Peyer's patch (tissue), 4 donors: ENCODE measurements at regions not wholly inside any gene's neighbourhood (a gene's known extent, or its start where the extent isn't known, plus 50 kb on each side); places are given as distances from the start of the nearest gene placed in this dataset.

Source experiments
- DNase-seq, 3 donors: peaks; one replicate each; pipeline ENCODE4 v3.0.0-alpha.2; 2017 to 2019
- H3K27ac ChIP-seq, 4 donors: fragments of 200-600 bp; sonication (generic); one replicate each; pipeline ENCODE4 v1.5.1; 2016 to 2019
- H3K27me3 ChIP-seq, 2 donors: fragments of 200-600 bp; sonication (generic); one replicate each; pipeline ENCODE4 v1.5.1; 2019
- H3K36me3 ChIP-seq, 3 donors: fragments of 200-600 bp; sonication (generic); one replicate each; pipeline ENCODE4 v1.5.1; 2016 to 2019
- H3K4me1 ChIP-seq, 4 donors: fragments of 200-600 bp; sonication (generic); one replicate each; pipeline ENCODE4 v1.5.1; 2016 to 2019
- H3K4me3 ChIP-seq, 4 donors: fragments of 200-600 bp; sonication (generic); 1 replicate in 3 of 4; 2 replicates in 1 of 4; pipeline ENCODE4 v1.5.1; 2016 to 2019; ENCODE audit warnings: mild to moderate bottlenecking in 1 of 4
- H3K9me3 ChIP-seq, 4 donors: fragments of 200-600 bp; sonication (generic); one replicate each; pipeline ENCODE4 v1.5.1; 2016 to 2019; ENCODE audit warnings: mild to moderate bottlenecking in 1 of 4
- CTCF ChIP-seq, 6 experiments: fragments of 450-650 bp in 4 of 6; fragments of 200-600 bp in 2 of 6; sonication (generic) in 1 of 6; IDR thresholded peaks; one replicate each; pipeline ENCODE4 v1.5.1; 2017 to 2019; ENCODE audit warnings: antibody characterized with exemption in 6 of 6, mild to moderate bottlenecking in 3 of 6, moderate library complexity in 1 of 6
- POLR2A ChIP-seq, 2 donors: fragments of 450-650 bp; IDR thresholded peaks; one replicate each; pipeline ENCODE4 v1.5.1; 2017; ENCODE audit warnings: antibody characterized with exemption in 2 of 2, mild to moderate bottlenecking in 2 of 2, moderate library complexity in 2 of 2

GRCh38 chr9:20216438-20216837, 405.9 kb downstream of the MLLT3 start:
- H3K4me1 ChIP-seq, result no peaks in the 10 kb centered on the region
- H3K27ac ChIP-seq, result no peak overlapping the region
- TF ChIP-seq POLR2A (IDR thresholded peaks at IDR 0.05) (no peak), CTCF (IDR thresholded peaks at IDR 0.05) (no peak)
- H3K4me3 ChIP-seq, result no peak overlapping the region
- H3K9me3 ChIP-seq, result no peaks in the 10 kb centered on the region
- DNase-seq, result no peak
- H3K36me3 ChIP-seq, result no peaks in the 10 kb centered on the region
- no peaks in the 10 kb centered on the region for H3K27me3 ChIP-seq

- H3K4me3 ChIP-seq, result no peak overlapping the region
- H3K27ac ChIP-seq, result no peak overlapping the region
- TF ChIP-seq CTCF (IDR thresholded peaks at IDR 0.05) (no peak), POLR2A (IDR thresholded peaks at IDR 0.05) (no peak)
- H3K4me1 ChIP-seq, result no peaks in the 10 kb centered on the region
- no peak for DNase-seq
- H3K9me3 ChIP-seq, result no peaks in the 10 kb centered on the region
- no peaks in the 10 kb centered on the region for H3K27me3 ChIP-seq
- H3K36me3 ChIP-seq, result no peaks in the 10 kb centered on the region
Observed at GRCh38 chr9:20215552-20215951, 406.7 kb downstream of the MLLT3 start.

GRCh38 chr9:20212806-20213205, 409.5 kb downstream of the MLLT3 start:
- H3K36me3 ChIP-seq, result no peaks in the 10 kb centered on the region
- H3K27ac ChIP-seq, result no peak overlapping the region
- H3K4me3 ChIP-seq, result no peak overlapping the region
- H3K27me3 ChIP-seq, result no peaks in the 10 kb centered on the region
- no peaks in the 10 kb centered on the region for H3K9me3 ChIP-seq
- no peaks in the 10 kb centered on the region for H3K4me1 ChIP-seq
- TF ChIP-seq CTCF (IDR thresholded peaks at IDR 0.05) (no peak), POLR2A (IDR thresholded peaks at IDR 0.05) (no peak)
- no peak for DNase-seq

GRCh38 chr9:20209391-20210340, 412.6 kb downstream of the MLLT3 start:
- no peaks in the 10 kb centered on the region for H3K9me3 ChIP-seq
- no peaks in the 10 kb centered on the region for H3K36me3 ChIP-seq
- H3K27ac ChIP-seq, result no peak overlapping the region
- no peaks in the 10 kb centered on the region for H3K4me1 ChIP-seq
- TF ChIP-seq CTCF (IDR thresholded peaks at IDR 0.05), result no peak
- no peak for TF ChIP-seq POLR2A (IDR thresholded peaks at IDR 0.05)
- no peaks in the 10 kb centered on the region for H3K27me3 ChIP-seq
- no peak overlapping the region for H3K4me3 ChIP-seq
- DNase-seq, result no peak

- DNase-seq, result no peak
- no peaks in the 10 kb centered on the region for H3K9me3 ChIP-seq
- TF ChIP-seq POLR2A (IDR thresholded peaks at IDR 0.05) (no peak), CTCF (IDR thresholded peaks at IDR 0.05) (no peak)
- no peak overlapping the region for H3K27ac ChIP-seq
- H3K4me3 ChIP-seq, result no peak overlapping the region
- H3K27me3 ChIP-seq, result no peaks in the 10 kb centered on the region
- no peaks in the 10 kb centered on the region for H3K4me1 ChIP-seq
- H3K36me3 ChIP-seq, result no peaks in the 10 kb centered on the region
Observed at GRCh38 chr9:20208961-20209371, 413.3 kb downstream of the MLLT3 start.
